ENCODE measurements at regions not wholly inside any gene's neighbourhood (a gene's known extent, or its start where the extent isn't known, plus 50 kb on each side); places are given as distances from the start of the nearest gene placed in this dataset.
A peak's percentile ranks its signal among the peaks of the same experiment; 100 is the strongest.

- H3K4me1 Mint-ChIP-seq, result peaks cover 33% of the 10 kb centered on the region
- DNase-seq, result no peak
- Histone ChIP-seq H3K9ac (ENCODE audit: insufficient read depth, low read length, poor library complexity, severe bottlenecking) (no peak overlapping the region), H3K27me3 (ENCODE audit: control insufficient read depth in 2 of 2, insufficient read depth in 2 of 2, low read length in 2 of 2) (no peaks in the 10 kb centered on the region), H3K4me3 (replicated peaks in 1 of 3; ENCODE audit: low read depth in 2 of 3, low read length in 3 of 3) (no peak overlapping the region), H3K36me3 (replicated peaks in 1 of 2; ENCODE audit: control insufficient read depth in 1 of 2, insufficient read depth in 2 of 2, low read length in 2 of 2) (no peaks in the 10 kb centered on the region), H3K27ac (ENCODE audit: low read depth in 1 of 2, low read length in 2 of 2) (no peak overlapping the region), H2AFZ (ENCODE audit: insufficient read depth, low read depth, low read length, poor library complexity, severe bottlenecking) (no peak overlapping the region), H4K20me1 (ENCODE audit: insufficient read depth, low read length) (no peaks in the 10 kb centered on the region), H3K4me1 (ENCODE audit: control insufficient read depth in 1 of 2, insufficient read depth in 2 of 2, low read length in 2 of 2) (peaks cover 20 to 22% of the 10 kb centered on the region in 2 donors), H3K79me2 (ENCODE audit: insufficient read depth, low read length) (no peaks in the 10 kb centered on the region), H3K4me2 (replicated peaks; ENCODE audit: extremely low read depth, low read length, poor library complexity, severe bottlenecking) (no peak overlapping the region), H3K9me3 (replicated peaks in 1 of 2; ENCODE audit: control insufficient read depth in 1 of 2, insufficient read depth in 1 of 2, low read length in 2 of 2) (peaks cover 0 to 5% of the 10 kb centered on the region in 2 donors)
- peak overlapping the region in 1 of 7 donors; percentile 60 for H3K27ac Mint-ChIP-seq
- H3K36me3 Mint-ChIP-seq, result no peaks in the 10 kb centered on the region
- peaks cover 0 to 5% (median 0%) of the 10 kb centered on the region in 3 donors for H3K27me3 Mint-ChIP-seq (ENCODE audit: low read depth in 3 of 3)
- WGBS (ENCODE audit: insufficient coverage), result 98% methylated on average over 6 of the region's 7 CpGs
- intact Hi-C loops (cut with micrococcal nuclease), result no loop called here
- no peak for TF ChIP-seq CTCF (IDR thresholded peaks at IDR 0.05)
- H3K9me3 Mint-ChIP-seq, result peaks cover 0 to 3% (median 2%) of the 10 kb centered on the region in 7 donors
- no peak overlapping the region for H3K4me3 Mint-ChIP-seq
Measured at GRCh38 chr6:6920987-6921313, 186.8 kb upstream of the RREB1 start.

GRCh38 chr6:6922166-6922565 is 185.6 kb upstream of the RREB1 start:
- Mint-ChIP-seq H3K27ac (no peak overlapping the region), H3K4me1 (peaks cover 31% of the 10 kb centered on the region), H3K9me3 (peaks cover 0 to 3% (median 2%) of the 10 kb centered on the region in 7 donors), H3K4me3 (no peak overlapping the region), H3K27me3 (ENCODE audit: low read depth in 3 of 3) (peaks cover 0 to 5% (median 1%) of the 10 kb centered on the region in 3 donors), H3K36me3 (no peaks in the 10 kb centered on the region)
- Histone ChIP-seq H3K4me2 (replicated peaks; ENCODE audit: extremely low read depth, low read length, poor library complexity, severe bottlenecking) (no peak overlapping the region), H3K36me3 (replicated peaks in 1 of 2; ENCODE audit: control insufficient read depth in 1 of 2, insufficient read depth in 2 of 2, low read length in 2 of 2) (no peaks in the 10 kb centered on the region), H3K27me3 (ENCODE audit: control insufficient read depth in 2 of 2, insufficient read depth in 2 of 2, low read length in 2 of 2) (no peaks in the 10 kb centered on the region), H3K4me3 (replicated peaks in 1 of 3; ENCODE audit: low read depth in 2 of 3, low read length in 3 of 3) (no peak overlapping the region), H4K20me1 (ENCODE audit: insufficient read depth, low read length) (no peaks in the 10 kb centered on the region), H3K9me3 (replicated peaks in 1 of 2; ENCODE audit: control insufficient read depth in 1 of 2, insufficient read depth in 1 of 2, low read length in 2 of 2) (peaks cover 0 to 5% of the 10 kb centered on the region in 2 donors), H3K27ac (ENCODE audit: low read depth in 1 of 2, low read length in 2 of 2) (no peak overlapping the region), H3K79me2 (ENCODE audit: insufficient read depth, low read length) (no peaks in the 10 kb centered on the region), H3K9ac (ENCODE audit: insufficient read depth, low read length, poor library complexity, severe bottlenecking) (no peak overlapping the region), H2AFZ (ENCODE audit: insufficient read depth, low read depth, low read length, poor library complexity, severe bottlenecking) (no peak overlapping the region), H3K4me1 (ENCODE audit: control insufficient read depth in 1 of 2, insufficient read depth in 2 of 2, low read length in 2 of 2) (peaks cover 11 to 21% of the 10 kb centered on the region in 2 donors)
- no CpG with 5 or more reads among the region's 1 CpG for WGBS (ENCODE audit: insufficient coverage)
- no peak for TF ChIP-seq CTCF (IDR thresholded peaks at IDR 0.05)
- peak in 1 of 3 donors; percentile 19 for DNase-seq
- intact Hi-C loops (cut with micrococcal nuclease), result no loop called here

All from CD14-positive monocyte (primary cell).